ENCODE measurements at regions not wholly inside any gene's neighbourhood (a gene's known extent, or its start where the extent isn't known, plus 50 kb on each side); places are given as distances from the start of the nearest gene placed in this dataset.
"Not testable (repeated sequence)": the region's sequence is repeated elsewhere in the genome, so short reads cannot be mapped to it uniquely, and the experiment has no call there.

GRCh38 chr1:30213936-30214335 is 509.4 kb downstream of the MATN1 start:
- TF ChIP-seq ZFP30 (CRISPR knock-in tag; IDR thresholded peaks at IDR 0.05) (no peak), ZNF70 (CRISPR knock-in tag; IDR thresholded peaks at IDR 0.05) (no peak), CREB5 (CRISPR knock-in tag; IDR thresholded peaks at IDR 0.05; ENCODE audit: low read depth) (no peak), SNAI2 (CRISPR knock-in tag; IDR thresholded peaks at IDR 0.05) (no peak), TOX (CRISPR knock-in tag; IDR thresholded peaks at IDR 0.05; ENCODE audit: borderline replicate concordance) (no peak), ISL1 (CRISPR knock-in tag; IDR thresholded peaks at IDR 0.05) (no peak), GLIS3 (CRISPR knock-in tag; IDR thresholded peaks at IDR 0.05) (no peak), CSDC2 (CRISPR knock-in tag; IDR thresholded peaks at IDR 0.05) (no peak), ARNTL (CRISPR knock-in tag; IDR thresholded peaks at IDR 0.05; ENCODE audit: borderline replicate concordance, low read depth) (no peak), RARB (CRISPR knock-in tag; IDR thresholded peaks at IDR 0.05) (no peak), PPARA (CRISPR knock-in tag; IDR thresholded peaks at IDR 0.05; ENCODE audit: borderline replicate concordance) (no peak), TCF4 (CRISPR knock-in tag; IDR thresholded peaks at IDR 0.05; ENCODE audit: borderline replicate concordance) (no peak), POU6F1 (CRISPR knock-in tag; IDR thresholded peaks at IDR 0.05; ENCODE audit: borderline replicate concordance, low read depth) (no peak), PATZ1 (CRISPR knock-in tag; IDR thresholded peaks at IDR 0.05; ENCODE audit: borderline replicate concordance) (no peak), ZNF565 (CRISPR knock-in tag; conservative IDR thresholded peaks at IDR 0.05; ENCODE audit: low read depth) (no peak), ZC3H10 (CRISPR knock-in tag; IDR thresholded peaks at IDR 0.05) (no peak), BACH2 (CRISPR knock-in tag; IDR thresholded peaks at IDR 0.05; ENCODE audit: borderline replicate concordance) (no peak), ZFP3 (CRISPR knock-in tag; IDR thresholded peaks at IDR 0.05) (no peak)

GRCh38 chr1:30207962-30208361 is 515.4 kb downstream of the MATN1 start:
- ATAC-seq: not testable (repeated sequence)

More at GRCh38 chr1:30213936-30214335, 509.4 kb downstream of the MATN1 start:
- ATAC-seq: no peak

- not testable (repeated sequence) for ATAC-seq
Measured at GRCh38 chr1:30206631-30207030, 516.8 kb downstream of the MATN1 start.

- not testable (repeated sequence) for ATAC-seq
Measured at GRCh38 chr1:30204916-30205315, 518.5 kb downstream of the MATN1 start.

- ATAC-seq: no peak
- TF ChIP-seq ZC3H10 (CRISPR knock-in tag; IDR thresholded peaks at IDR 0.05) (no peak), BACH2 (CRISPR knock-in tag; IDR thresholded peaks at IDR 0.05; ENCODE audit: borderline replicate concordance) (no peak), ARNTL (CRISPR knock-in tag; IDR thresholded peaks at IDR 0.05; ENCODE audit: borderline replicate concordance, low read depth) (no peak), TOX (CRISPR knock-in tag; IDR thresholded peaks at IDR 0.05; ENCODE audit: borderline replicate concordance) (no peak), TCF4 (CRISPR knock-in tag; IDR thresholded peaks at IDR 0.05; ENCODE audit: borderline replicate concordance) (no peak), PPARA (CRISPR knock-in tag; IDR thresholded peaks at IDR 0.05; ENCODE audit: borderline replicate concordance) (no peak), ISL1 (CRISPR knock-in tag; IDR thresholded peaks at IDR 0.05) (no peak), ZNF8 (CRISPR knock-in tag; IDR thresholded peaks at IDR 0.05) (no peak), ESRRG (CRISPR knock-in tag; IDR thresholded peaks at IDR 0.05) (no peak), ZFP3 (CRISPR knock-in tag; IDR thresholded peaks at IDR 0.05) (no peak), CSDC2 (CRISPR knock-in tag; IDR thresholded peaks at IDR 0.05) (no peak), ZNF70 (CRISPR knock-in tag; IDR thresholded peaks at IDR 0.05) (no peak), GLIS3 (CRISPR knock-in tag; IDR thresholded peaks at IDR 0.05) (no peak), ZNF565 (CRISPR knock-in tag; conservative IDR thresholded peaks at IDR 0.05; ENCODE audit: low read depth) (no peak), PATZ1 (CRISPR knock-in tag; IDR thresholded peaks at IDR 0.05; ENCODE audit: borderline replicate concordance) (no peak), SNAI2 (CRISPR knock-in tag; IDR thresholded peaks at IDR 0.05) (no peak), ZFP30 (CRISPR knock-in tag; IDR thresholded peaks at IDR 0.05) (no peak), RARB (CRISPR knock-in tag; IDR thresholded peaks at IDR 0.05) (no peak)
Measured at GRCh38 chr1:30201015-30201414, 522.4 kb downstream of the MATN1 start.
